Endothelial cell of umbilical vein (primary cell): ENCODE measurements at regions not wholly inside any gene's neighbourhood (a gene's known extent, or its start where the extent isn't known, plus 50 kb on each side); places are given as distances from the start of the nearest gene placed in this dataset.

ENCODE experiments used
- BruUV-seq: library from RNA; stranded (reverse); fragments of 400-500 nt; replicated peaks from 2 replicates; lab custom pipeline; 2021; lab: Mats Ljungman, UMichigan
- CTCF ChIA-PET: fragments of 300-600, 350-600 bp; sonication (Branson Sonifier 250); formaldehyde crosslinking; loops from one replicate; lab custom pipeline; 2021; ENCODE audit warnings: antibody characterized with exemption, inconsistent platforms; lab: Charles Lee
- POLR2A ChIA-PET: fragments of 300-600, 350-600 bp; sonication (Branson Sonifier 250); formaldehyde crosslinking; loops from one replicate; lab custom pipeline; 2021; ENCODE audit warnings: antibody characterized with exemption, inconsistent platforms; lab: Charles Lee
- DNase-seq: peaks from one replicate; pipeline ENCODE4 v3.0.0-alpha.2; 2011; ENCODE audit warnings: low read depth, low spot score
- FAIRE-seq: peaks from 2 replicates; lab custom pipeline; 2011; peaks lifted over from hg19 to GRCh38; lab: Jason Lieb, UNC
- H2AFZ ChIP-seq: 2 replicates; pipeline ENCODE4 v1.6.0; 2012; ENCODE audit warnings: low read depth, low read length, control low read depth, inconsistent platforms
- H3K27ac ChIP-seq: 2 replicates; pipeline ENCODE4 v1.5.1; 2011; ENCODE audit warnings: low read depth, mild to moderate bottlenecking, control low read depth, low read length, moderate library complexity; ENCODE audit not compliant: insufficient read depth
- H3K27me3 ChIP-seq, 2 experiments: 2 replicates each; pipeline versions ENCODE4 v1.6.0 to v1.6.1; 2011; ENCODE audit warnings: low read length in 2 of 2, mixed read lengths in 1 of 2; ENCODE audit not compliant: control insufficient read depth in 2 of 2, insufficient read depth in 2 of 2
- H3K36me3 ChIP-seq, 2 experiments: 2 replicates in 1 of 2; 3 replicates in 1 of 2; pipeline ENCODE4 v1.5.1; 2011; ENCODE audit warnings: low read length in 2 of 2, mild to moderate bottlenecking in 1 of 2, moderate library complexity in 1 of 2; ENCODE audit not compliant: control insufficient read depth in 2 of 2, insufficient read depth in 2 of 2; ENCODE audit errors: extremely low read depth in 1 of 2
- H3K4me1 ChIP-seq: 3 replicates; pipeline ENCODE4 v1.5.1; 2011; ENCODE audit warnings: mild to moderate bottlenecking, low read length; ENCODE audit not compliant: control insufficient read depth, insufficient read depth; ENCODE audit errors: extremely low read depth
- H3K4me2 ChIP-seq: 2 replicates; pipeline ENCODE4 v1.6.1; 2011; ENCODE audit warnings: low read length, control low read depth, mixed read lengths; ENCODE audit not compliant: insufficient read depth
- H3K4me3 ChIP-seq, 3 experiments: fragments of 200-600 bp in 1 of 3; sonication (generic), shearing (Covaris generic) in 1 of 3; replicated peaks in 1 of 3; 2 replicates each; pipeline ENCODE4 v1.5.1; 2011 to 2016; ENCODE audit warnings: control low read depth in 3 of 3, low read length in 3 of 3, mild to moderate bottlenecking in 2 of 3, inconsistent platforms in 1 of 3, low read depth in 1 of 3, moderate library complexity in 1 of 3; ENCODE audit not compliant: insufficient read depth in 1 of 3
- H3K79me2 ChIP-seq: 2 replicates; pipeline ENCODE4 v1.6.0; 2012; ENCODE audit warnings: low read length, inconsistent platforms; ENCODE audit not compliant: control insufficient read depth, insufficient read depth
- H3K9ac ChIP-seq: replicated peaks from 2 replicates; pipeline ENCODE3; 2011; ENCODE audit warnings: low read length, control low read depth; ENCODE audit not compliant: insufficient read depth; ENCODE audit errors: extremely low read depth
- H3K9me1 ChIP-seq: replicated peaks from 3 replicates; pipeline ENCODE4 v1.6.0; 2011; ENCODE audit warnings: mild to moderate bottlenecking, low read length; ENCODE audit not compliant: control insufficient read depth, insufficient read depth; ENCODE audit errors: extremely low read depth
- H3K9me3 ChIP-seq: replicated peaks from 2 replicates; pipeline ENCODE4 v1.5.1; 2012; ENCODE audit warnings: low read length, inconsistent platforms; ENCODE audit not compliant: control insufficient read depth, insufficient read depth
- H4K20me1 ChIP-seq: replicated peaks from 2 replicates; pipeline ENCODE3; 2011; ENCODE audit warnings: mild to moderate bottlenecking, low read length; ENCODE audit not compliant: control insufficient read depth, insufficient read depth; ENCODE audit errors: extremely low read depth
- EZH2 ChIP-seq: IDR thresholded peaks from 2 replicates; pipeline ENCODE4 v1.6.1; 2012; ENCODE audit warnings: borderline replicate concordance, low read depth, mild to moderate bottlenecking, moderate library complexity, low read length, inconsistent platforms; ENCODE audit not compliant: severe bottlenecking
- FOS ChIP-seq: IDR thresholded peaks from 2 replicates; pipeline ENCODE4 v1.6.1; 2011; ENCODE audit warnings: mild to moderate bottlenecking, low read length, moderate library complexity, borderline replicate concordance; ENCODE audit not compliant: insufficient read depth
- GATA2 ChIP-seq: IDR thresholded peaks from 2 replicates; pipeline ENCODE4 v1.7.0; 2011; ENCODE audit warnings: low read depth, mild to moderate bottlenecking, moderate library complexity, mixed read lengths, low read length; ENCODE audit not compliant: insufficient read length, insufficient read depth
- JUN ChIP-seq: IDR thresholded peaks from 2 replicates; pipeline ENCODE4 v1.6.1; 2011; ENCODE audit warnings: borderline replicate concordance, low read depth; ENCODE audit not compliant: insufficient read length, insufficient read depth
- MYC ChIP-seq: IDR thresholded peaks from one replicate; pipeline ENCODE4 v1.6.1; 2011; ENCODE audit warnings: mild to moderate bottlenecking, low read depth, low read length
- POLR2A ChIP-seq: IDR thresholded peaks from 2 replicates; pipeline ENCODE4 v1.6.1; 2012; ENCODE audit warnings: low read depth, mild to moderate bottlenecking, control low read depth, low read length
- POLR2AphosphoS5 ChIP-seq: IDR thresholded peaks from 2 replicates; pipeline ENCODE4 v1.6.1; 2012; ENCODE audit warnings: low read depth, mild to moderate bottlenecking, control low read depth, low read length, moderate library complexity; ENCODE audit not compliant: insufficient read depth
- dilution Hi-C: fragments of 300-500 bp; cut with MboI; formaldehyde crosslinking; loops from one replicate; pipeline ENCODE4 v1.15.0; 2019; ENCODE audit warnings: low sequenced_read_pairs; ENCODE audit not compliant: extremely low pct_ligation_motif_present
- intact Hi-C: fragments of 100-400 bp; cut with micrococcal nuclease; formaldehyde crosslinking; loops from one replicate; pipeline ENCODE4 v1.10.0; 2022
- TF ChIP-seq, protein P1 (sequence below), 2 donors: IDR thresholded peaks; 1 replicate in 1 of 2; 2 replicates in 1 of 2; pipeline ENCODE4 v1.5.1; 2011; ENCODE audit warnings: low read length in 2 of 2, mild to moderate bottlenecking in 2 of 2, moderate library complexity in 2 of 2, control low read depth in 1 of 2, inconsistent platforms in 1 of 2, low read depth in 1 of 2; ENCODE audit not compliant: insufficient read depth in 1 of 2; ENCODE audit errors: extremely low read depth in 1 of 2
- TF ChIP-seq, protein P2 (sequence below): IDR thresholded peaks from 2 replicates; pipeline ENCODE4 v1.6.1; 2011; ENCODE audit not compliant: insufficient read depth, insufficient read length

- CTCF ChIA-PET = interaction anchor here (0.8 to 1.5 kb wide), 2 partner anchors 8 to 25 kb away, joined by 3 read pairs; no protein-coding TSS in a partner anchor
These were observed 538.6 kb downstream of the TUSC7 start for GRCh38 chr3:117248153-117248552.

More at GRCh38 chr3:117248153-117248552, 538.6 kb downstream of the TUSC7 start:
- no peak overlapping the region for H3K4me2 ChIP-seq
- H3K4me3 ChIP-seq = no peak overlapping the region
- no peak overlapping the region for H3K27ac ChIP-seq
- no peaks in the 10 kb centered on the region for H3K36me3 ChIP-seq
- intact Hi-C loops = no loop called here
- H3K4me1 ChIP-seq = peaks cover 14% of the 10 kb centered on the region
- BruUV-seq = no TSS peak
- no peaks in the 10 kb centered on the region for H3K27me3 ChIP-seq
- no peaks in the 10 kb centered on the region for H4K20me1 ChIP-seq
- no peak overlapping the region for H3K9ac ChIP-seq
- no peaks in the 10 kb centered on the region for H3K9me1 ChIP-seq
- no peaks in the 10 kb centered on the region for H3K9me3 ChIP-seq
- TF ChIP-seq FOS (no peak), GATA2 (no peak), POLR2AphosphoS5 (no peak), POLR2A (no peak), MYC (no peak), EZH2 (no peak), JUN (no peak)
- TF ChIP-seq, protein P1, sequence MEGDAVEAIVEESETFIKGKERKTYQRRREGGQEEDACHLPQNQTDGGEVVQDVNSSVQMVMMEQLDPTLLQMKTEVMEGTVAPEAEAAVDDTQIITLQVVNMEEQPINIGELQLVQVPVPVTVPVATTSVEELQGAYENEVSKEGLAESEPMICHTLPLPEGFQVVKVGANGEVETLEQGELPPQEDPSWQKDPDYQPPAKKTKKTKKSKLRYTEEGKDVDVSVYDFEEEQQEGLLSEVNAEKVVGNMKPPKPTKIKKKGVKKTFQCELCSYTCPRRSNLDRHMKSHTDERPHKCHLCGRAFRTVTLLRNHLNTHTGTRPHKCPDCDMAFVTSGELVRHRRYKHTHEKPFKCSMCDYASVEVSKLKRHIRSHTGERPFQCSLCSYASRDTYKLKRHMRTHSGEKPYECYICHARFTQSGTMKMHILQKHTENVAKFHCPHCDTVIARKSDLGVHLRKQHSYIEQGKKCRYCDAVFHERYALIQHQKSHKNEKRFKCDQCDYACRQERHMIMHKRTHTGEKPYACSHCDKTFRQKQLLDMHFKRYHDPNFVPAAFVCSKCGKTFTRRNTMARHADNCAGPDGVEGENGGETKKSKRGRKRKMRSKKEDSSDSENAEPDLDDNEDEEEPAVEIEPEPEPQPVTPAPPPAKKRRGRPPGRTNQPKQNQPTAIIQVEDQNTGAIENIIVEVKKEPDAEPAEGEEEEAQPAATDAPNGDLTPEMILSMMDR (IDR thresholded peaks at IDR 0.05; ENCODE audit: extremely low read depth in 1 of 2, insufficient read depth in 1 of 2, low read depth in 1 of 2, low read length in 2 of 2) = no peak
- TF ChIP-seq, protein P2, sequence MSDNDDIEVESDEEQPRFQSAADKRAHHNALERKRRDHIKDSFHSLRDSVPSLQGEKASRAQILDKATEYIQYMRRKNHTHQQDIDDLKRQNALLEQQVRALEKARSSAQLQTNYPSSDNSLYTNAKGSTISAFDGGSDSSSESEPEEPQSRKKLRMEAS = no peak
- dilution Hi-C loops = no loop called here
- no peak overlapping the region for H2AFZ ChIP-seq
- POLR2A ChIA-PET = no interaction called here
- no peaks in the 10 kb centered on the region for H3K79me2 ChIP-seq
- DNase-seq = no peak
- FAIRE-seq = no peak
